Gastrocnemius medialis (tissue), 4 donors: ENCODE measurements at regions not wholly inside any gene's neighbourhood (a gene's known extent, or its start where the extent isn't known, plus 50 kb on each side); places are given as distances from the start of the nearest gene placed in this dataset.

ENCODE experiments used
- ATAC-seq, 2 donors: fragments of 150-250 bp; one replicate each; pipeline ENCODE4 v1.9.1; 2016
- DNase-seq, 2 donors: peaks; one replicate each; pipeline ENCODE4 v3.0.0-alpha.2; 2019
- H3K27ac ChIP-seq, 4 donors: fragments of 200-600 bp; sonication (generic); 1 replicate in 1 of 4; 2 replicates in 3 of 4; pipeline ENCODE4 v1.5.1; 2016 to 2018; ENCODE audit warnings: mild to moderate bottlenecking in 2 of 4, moderate library complexity in 1 of 4
- H3K27me3 ChIP-seq, 3 donors: fragments of 200-600 bp; sonication (generic) in 2 of 3; 1 replicate in 1 of 3; 2 replicates in 2 of 3; pipeline versions ENCODE4 v1.5.1 to v1.6.0; 2016 to 2019; ENCODE audit warnings: mild to moderate bottlenecking in 1 of 3, moderate library complexity in 1 of 3
- H3K36me3 ChIP-seq, 2 donors: fragments of 200-600 bp; sonication (generic) in 1 of 2; one replicate each; pipeline ENCODE4 v1.5.1; 2017 to 2018
- H3K4me1 ChIP-seq, 2 donors: fragments of 200-600 bp; sonication (generic) in 1 of 2; one replicate each; pipeline ENCODE4 v1.5.1; 2016 to 2017; ENCODE audit warnings: mild to moderate bottlenecking in 2 of 2
- H3K4me3 ChIP-seq, 4 donors: fragments of 200-600 bp; sonication (generic) in 3 of 4; 1 replicate in 1 of 4; 2 replicates in 3 of 4; pipeline ENCODE4 v1.5.1; 2016 to 2019; ENCODE audit warnings: mild to moderate bottlenecking in 2 of 4
- H3K9me3 ChIP-seq, 3 donors: fragments of 200-600 bp; sonication (generic) in 2 of 3; 1 replicate in 1 of 3; 2 replicates in 2 of 3; pipeline ENCODE4 v1.5.1; 2016 to 2019
- POLR2A ChIP-seq, 2 donors: fragments of 450-650 bp; IDR thresholded peaks; one replicate each; pipeline ENCODE4 v1.6.1; 2017; ENCODE audit warnings: antibody characterized with exemption in 2 of 2, mild to moderate bottlenecking in 2 of 2, moderate library complexity in 2 of 2
- in situ Hi-C, 4 donors: fragments of 200-750 bp; cut with MboI; loops; one replicate each; pipeline versions ENCODE4 v1.15.0 to v1.8.0; 2017; ENCODE audit warnings: low sequenced_read_pairs in 4 of 4
- intact Hi-C: fragments of 100-400 bp; cut with DNase I; formaldehyde crosslinking; loops from one replicate; pipeline ENCODE4 v1.15.1; 2023; ENCODE audit warnings: low total_unique reads
- TF ChIP-seq, protein P1 (sequence below), 5 experiments: fragments of 450-650 bp in 3 of 5; fragments of 200-600 bp in 2 of 5; sonication (generic) in 2 of 5; IDR thresholded peaks in 4 of 5; conservative IDR thresholded peaks in 1 of 5; 1 replicate in 4 of 5; 2 replicates in 1 of 5; pipeline ENCODE4 v1.5.1; 2016 to 2019; ENCODE audit warnings: antibody characterized with exemption in 5 of 5, mild to moderate bottlenecking in 3 of 5, moderate library complexity in 3 of 5

DNA sequence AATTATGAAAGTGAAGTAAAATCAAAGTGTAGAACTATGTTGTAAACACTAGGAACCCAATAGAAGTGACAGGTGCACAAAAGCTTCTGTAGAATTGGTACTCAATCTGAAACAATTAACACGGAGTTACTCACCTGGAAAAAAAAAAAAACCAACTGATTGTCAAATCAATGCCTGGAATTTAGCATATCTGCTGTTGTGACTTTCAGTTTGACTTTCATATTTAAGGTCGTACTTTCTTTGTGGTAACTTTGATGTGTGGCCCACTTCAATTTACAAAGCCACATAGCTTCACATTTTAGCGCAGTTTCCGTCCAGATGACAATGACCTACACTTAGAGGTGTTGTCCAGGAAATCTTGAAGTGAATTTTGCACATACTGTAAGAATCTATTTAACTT is 1124.9 kb downstream of the STIM2 start:
- DNase-seq (no peak), ATAC-seq (no peak)
- no peak for TF ChIP-seq POLR2A (IDR thresholded peaks at IDR 0.05)
- TF ChIP-seq, protein P1, sequence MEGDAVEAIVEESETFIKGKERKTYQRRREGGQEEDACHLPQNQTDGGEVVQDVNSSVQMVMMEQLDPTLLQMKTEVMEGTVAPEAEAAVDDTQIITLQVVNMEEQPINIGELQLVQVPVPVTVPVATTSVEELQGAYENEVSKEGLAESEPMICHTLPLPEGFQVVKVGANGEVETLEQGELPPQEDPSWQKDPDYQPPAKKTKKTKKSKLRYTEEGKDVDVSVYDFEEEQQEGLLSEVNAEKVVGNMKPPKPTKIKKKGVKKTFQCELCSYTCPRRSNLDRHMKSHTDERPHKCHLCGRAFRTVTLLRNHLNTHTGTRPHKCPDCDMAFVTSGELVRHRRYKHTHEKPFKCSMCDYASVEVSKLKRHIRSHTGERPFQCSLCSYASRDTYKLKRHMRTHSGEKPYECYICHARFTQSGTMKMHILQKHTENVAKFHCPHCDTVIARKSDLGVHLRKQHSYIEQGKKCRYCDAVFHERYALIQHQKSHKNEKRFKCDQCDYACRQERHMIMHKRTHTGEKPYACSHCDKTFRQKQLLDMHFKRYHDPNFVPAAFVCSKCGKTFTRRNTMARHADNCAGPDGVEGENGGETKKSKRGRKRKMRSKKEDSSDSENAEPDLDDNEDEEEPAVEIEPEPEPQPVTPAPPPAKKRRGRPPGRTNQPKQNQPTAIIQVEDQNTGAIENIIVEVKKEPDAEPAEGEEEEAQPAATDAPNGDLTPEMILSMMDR (IDR thresholded peaks at IDR 0.05 in 4 of 5, conservative IDR thresholded peaks at IDR 0.05 in 1 of 5): no peak
- in situ Hi-C loops: no loop called here
- Histone ChIP-seq H3K4me3 (no peak overlapping the region), H3K27me3 (no peaks in the 10 kb centered on the region), H3K9me3 (no peaks in the 10 kb centered on the region), H3K36me3 (no peaks in the 10 kb centered on the region), H3K27ac (no peak overlapping the region), H3K4me1 (no peaks in the 10 kb centered on the region)
- intact Hi-C loops: no loop called here

DNA sequence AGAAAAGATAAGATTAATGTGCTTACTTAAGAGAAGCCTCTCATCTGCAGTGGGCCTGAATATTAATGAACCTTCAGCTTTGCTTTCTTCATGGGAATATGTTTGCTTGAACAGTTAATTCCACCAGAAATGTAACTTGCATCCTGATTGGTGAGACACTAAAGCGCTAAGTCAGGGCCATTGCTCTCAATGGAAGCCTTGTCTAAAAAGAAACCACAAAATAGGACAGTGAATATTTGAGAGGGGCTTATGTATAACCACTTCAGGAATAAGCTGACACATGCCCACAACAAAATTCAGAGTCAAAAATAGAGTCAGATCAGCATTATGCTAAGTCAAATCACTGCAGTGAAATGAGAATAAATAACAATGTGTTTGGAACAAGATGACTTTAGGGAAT is 1125.8 kb downstream of the STIM2 start:
- no peaks in the 10 kb centered on the region for H3K9me3 ChIP-seq
- in situ Hi-C loops (no loop called here), intact Hi-C loops (no loop called here)
- no peak overlapping the region for H3K27ac ChIP-seq
- no peaks in the 10 kb centered on the region for H3K4me1 ChIP-seq
- ATAC-seq (no peak), DNase-seq (no peak)
- H3K36me3 ChIP-seq: no peaks in the 10 kb centered on the region
- TF ChIP-seq, protein P1 (IDR thresholded peaks at IDR 0.05 in 4 of 5, conservative IDR thresholded peaks at IDR 0.05 in 1 of 5): no peak
- TF ChIP-seq POLR2A (IDR thresholded peaks at IDR 0.05): no peak
- no peak overlapping the region for H3K4me3 ChIP-seq
- H3K27me3 ChIP-seq: no peaks in the 10 kb centered on the region

DNA sequence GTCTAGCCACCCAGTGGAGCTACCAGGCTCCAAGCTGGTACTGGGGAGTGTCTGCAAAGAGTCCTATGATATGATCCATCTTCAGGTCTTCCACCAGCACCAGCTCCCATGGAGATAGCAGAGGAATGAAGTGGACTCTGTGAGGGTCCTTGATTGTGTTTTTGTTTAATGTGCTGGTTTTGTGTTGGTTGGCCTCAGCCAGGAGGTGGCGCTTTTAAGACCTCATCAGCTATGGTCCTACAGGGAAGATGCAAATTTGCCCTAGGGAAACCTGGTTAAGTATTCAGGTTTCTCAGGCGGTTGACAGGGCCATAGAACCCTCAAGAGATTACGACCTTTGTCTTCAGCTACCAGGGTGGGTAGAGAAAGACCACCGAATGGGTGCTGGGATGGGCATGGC is 1141.1 kb downstream of the STIM2 start:
- TF ChIP-seq, protein P1 (IDR thresholded peaks at IDR 0.05 in 4 of 5, conservative IDR thresholded peaks at IDR 0.05 in 1 of 5): no peak
- no peak for TF ChIP-seq POLR2A (IDR thresholded peaks at IDR 0.05)
- H3K9me3 ChIP-seq: no peaks in the 10 kb centered on the region
- in situ Hi-C loops (no loop called here), intact Hi-C loops (no loop called here)
- no peak for DNase-seq
- no peak overlapping the region for H3K27ac ChIP-seq
- H3K36me3 ChIP-seq: no peaks in the 10 kb centered on the region
- H3K4me3 ChIP-seq: no peak overlapping the region
- ATAC-seq: no peak
- no peaks in the 10 kb centered on the region for H3K27me3 ChIP-seq
- no peaks in the 10 kb centered on the region for H3K4me1 ChIP-seq

DNA sequence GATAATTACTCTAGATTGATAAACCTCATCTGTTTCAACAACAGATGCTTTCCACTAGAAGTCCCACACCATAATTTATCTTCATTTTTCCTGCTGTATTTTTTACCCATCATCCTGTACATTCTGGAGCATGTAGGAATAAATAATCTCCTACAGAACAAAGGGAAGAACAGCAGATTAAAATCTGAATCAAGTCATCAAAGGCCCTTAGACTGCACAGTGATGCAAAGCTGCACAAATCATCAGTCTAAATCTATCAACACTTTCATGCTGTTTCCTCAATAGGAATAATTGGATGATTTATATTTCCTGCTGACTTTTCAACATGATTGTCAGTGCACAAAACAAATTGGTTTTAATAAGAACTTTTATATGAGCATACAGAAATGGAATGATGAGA is 1143.9 kb downstream of the STIM2 start:
- Histone ChIP-seq H3K36me3 (no peaks in the 10 kb centered on the region), H3K9me3 (no peaks in the 10 kb centered on the region), H3K4me3 (no peak overlapping the region), H3K27ac (no peak overlapping the region), H3K4me1 (no peaks in the 10 kb centered on the region), H3K27me3 (no peaks in the 10 kb centered on the region)
- intact Hi-C loops: no loop called here
- ATAC-seq: no peak
- in situ Hi-C loops: no loop called here
- no peak for TF ChIP-seq POLR2A (IDR thresholded peaks at IDR 0.05)
- TF ChIP-seq, protein P1 (IDR thresholded peaks at IDR 0.05 in 4 of 5, conservative IDR thresholded peaks at IDR 0.05 in 1 of 5): no peak
- no peak for DNase-seq

DNA sequence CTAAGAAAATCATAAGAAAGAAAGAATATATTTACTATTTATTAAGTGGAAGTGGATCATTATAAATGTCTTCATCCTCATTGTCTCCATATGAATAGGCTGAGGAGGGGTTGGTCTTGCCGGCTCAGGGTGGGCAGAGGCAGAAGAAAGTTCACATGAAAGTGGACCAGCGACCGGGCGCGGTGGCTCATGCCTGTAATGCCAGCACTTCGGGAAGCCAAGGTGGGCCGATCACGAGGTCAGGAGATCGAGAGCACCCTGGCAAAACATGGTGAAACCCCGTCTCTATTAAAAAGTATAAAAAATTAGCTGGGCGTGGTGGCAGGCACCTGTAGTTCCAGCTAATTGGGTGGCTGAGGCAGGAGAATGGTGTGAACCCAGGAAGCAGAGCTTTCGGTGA is 1145.4 kb downstream of the STIM2 start:
- Histone ChIP-seq H3K4me1 (no peaks in the 10 kb centered on the region), H3K27ac (no peak overlapping the region), H3K4me3 (no peak overlapping the region), H3K9me3 (no peaks in the 10 kb centered on the region), H3K36me3 (no peaks in the 10 kb centered on the region), H3K27me3 (no peaks in the 10 kb centered on the region)
- DNase-seq (no peak), ATAC-seq (no peak)
- no peak for TF ChIP-seq POLR2A (IDR thresholded peaks at IDR 0.05)
- TF ChIP-seq, protein P1 (IDR thresholded peaks at IDR 0.05 in 4 of 5, conservative IDR thresholded peaks at IDR 0.05 in 1 of 5): no peak
- intact Hi-C loops: no loop called here
- in situ Hi-C loops: no loop called here
